ENCODE measurements at regions not wholly inside any gene's neighbourhood (a gene's known extent, or its start where the extent isn't known, plus 50 kb on each side); places are given as distances from the start of the nearest gene placed in this dataset.

- DNase-seq = no peak
Observed at GRCh38 chr10:113331961-113332360, 220.9 kb upstream of the HABP2 start.

GRCh38 chr10:113333313-113333712 lies 219.5 kb upstream of the HABP2 start:
- DNase-seq = no peak

- no peak for DNase-seq
Observed at GRCh38 chr10:113335592-113335991, 217.3 kb upstream of the HABP2 start.

- DNase-seq = no peak
Observed at GRCh38 chr10:113336549-113337130, 216.2 kb upstream of the HABP2 start.

GRCh38 chr10:113337142-113337541 lies 215.7 kb upstream of the HABP2 start:
- no peak for DNase-seq

- DNase-seq = no peak
Observed at GRCh38 chr10:113339121-113339520, 213.7 kb upstream of the HABP2 start.

GRCh38 chr10:113340282-113340681 lies 212.6 kb upstream of the HABP2 start:
- DNase-seq = no peak

GRCh38 chr10:113341138-113341537 lies 211.7 kb upstream of the HABP2 start:
- no peak for DNase-seq

- no peak for DNase-seq
Observed at GRCh38 chr10:113345826-113346624, 206.8 kb upstream of the HABP2 start.

- DNase-seq = no peak
Observed at GRCh38 chr10:113347508-113347907, 205.3 kb upstream of the HABP2 start.

- DNase-seq = no peak
Observed at GRCh38 chr10:113348694-113349093, 204.2 kb upstream of the HABP2 start.

- DNase-seq = no peak
Observed at GRCh38 chr10:113350311-113351040, 202.4 kb upstream of the HABP2 start.

GRCh38 chr10:113354711-113355110 lies 198.1 kb upstream of the HABP2 start:
- DNase-seq = no peak

GRCh38 chr10:113356794-113357680 lies 195.8 kb upstream of the HABP2 start:
- no peak for DNase-seq

- DNase-seq = no peak
Observed at GRCh38 chr10:113357681-113358300, 195.1 kb upstream of the HABP2 start.

- no peak for DNase-seq
Observed at GRCh38 chr10:113359655-113360054, 193.2 kb upstream of the HABP2 start.

- DNase-seq = no peak
Observed at GRCh38 chr10:113360870-113361269, 192.0 kb upstream of the HABP2 start.

GRCh38 chr10:113362645-113363091 lies 190.2 kb upstream of the HABP2 start:
- DNase-seq = no peak

- DNase-seq = no peak
Observed at GRCh38 chr10:113364227-113364626, 188.6 kb upstream of the HABP2 start.

GRCh38 chr10:113368666-113369364 lies 184.0 kb upstream of the HABP2 start:
- no peak for DNase-seq

GRCh38 chr10:113369365-113369694 lies 183.5 kb upstream of the HABP2 start:
- DNase-seq = no peak

GRCh38 chr10:113376428-113376827 lies 176.4 kb upstream of the HABP2 start:
- DNase-seq = no peak

Measured in NCI-H524 treated with DMSO at 0.1 percent for 48 hours (cell line).